GM19099 (cell line): ENCODE measurements at regions not wholly inside any gene's neighbourhood (a gene's known extent, or its start where the extent isn't known, plus 50 kb on each side); places are given as distances from the start of the nearest gene placed in this dataset.

Experiments
- POLR2A ChIP-seq: IDR thresholded peaks from 3 replicates; pipeline ENCODE4 v1.6.1; 2011; ENCODE audit warnings: low read depth; ENCODE audit not compliant: insufficient read length; ENCODE audit errors: extremely low read depth

DNA sequence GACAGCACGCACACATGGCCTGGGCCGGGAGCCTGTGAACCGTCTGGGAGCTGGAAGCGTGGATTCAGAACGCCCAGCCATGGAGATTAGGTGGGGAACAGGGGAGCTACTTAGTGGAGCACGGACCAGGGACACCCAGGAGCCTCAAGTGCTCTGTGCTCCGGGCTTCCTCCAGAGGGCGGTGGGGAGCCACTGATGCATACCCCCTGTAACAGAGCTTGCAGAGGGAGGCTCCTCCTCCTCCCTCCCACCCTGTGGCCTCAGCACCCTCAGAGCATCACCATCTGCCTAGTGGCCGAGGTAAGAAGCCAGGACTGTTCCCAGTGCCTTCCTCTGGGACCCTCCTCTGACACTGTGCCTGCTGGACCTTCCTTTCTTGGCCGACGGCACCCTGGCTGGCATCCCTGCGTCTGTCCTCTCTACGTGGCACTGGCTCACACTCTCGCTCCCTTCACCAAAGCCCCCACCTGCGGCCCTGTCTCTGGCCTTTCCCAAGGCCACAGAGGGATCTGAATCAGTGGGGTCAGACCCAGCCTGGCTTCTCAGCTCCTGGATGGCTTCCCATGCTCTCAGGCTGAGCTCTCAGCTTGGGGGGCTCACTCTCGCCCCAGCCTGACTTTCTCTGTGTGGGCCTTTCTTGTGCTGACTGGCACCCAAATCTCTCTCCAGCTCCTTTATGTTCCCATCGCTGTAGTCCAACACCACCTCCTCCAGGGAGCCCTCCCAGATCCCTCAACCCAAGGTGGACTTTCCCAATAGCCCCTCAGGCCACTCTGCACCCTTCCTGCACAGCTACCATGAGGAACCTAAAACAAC, 780.9 kb downstream of the BRD1 start:
- TF ChIP-seq POLR2A, result no peak

DNA sequence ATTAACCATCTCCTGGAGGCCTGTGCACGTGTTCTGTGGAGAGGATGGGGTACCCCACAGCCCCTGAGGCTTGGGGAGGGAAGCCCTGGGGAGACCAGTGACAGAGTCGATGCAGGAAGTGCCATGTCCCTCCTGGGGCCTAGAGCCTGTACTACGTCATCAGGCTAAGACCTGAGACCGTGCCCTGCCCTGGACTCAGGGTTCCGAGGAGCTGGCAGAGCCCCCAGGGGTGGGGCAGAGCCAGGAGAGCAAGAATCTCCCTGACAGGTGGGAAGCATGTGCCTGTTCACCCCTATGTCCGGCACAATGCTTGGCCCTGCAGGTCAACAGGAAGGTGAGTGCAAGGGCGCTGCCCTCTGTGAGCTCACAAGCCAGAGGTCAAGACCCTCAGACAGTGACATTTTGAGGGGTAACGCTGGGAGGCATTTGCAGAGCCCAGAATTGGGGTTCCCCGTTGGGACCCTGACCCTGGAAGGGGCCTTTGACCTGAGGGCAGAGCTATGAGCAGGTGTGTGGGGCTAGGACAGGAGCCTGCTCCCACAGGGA, 781.6 kb downstream of the BRD1 start:
- no peak for TF ChIP-seq POLR2A

DNA sequence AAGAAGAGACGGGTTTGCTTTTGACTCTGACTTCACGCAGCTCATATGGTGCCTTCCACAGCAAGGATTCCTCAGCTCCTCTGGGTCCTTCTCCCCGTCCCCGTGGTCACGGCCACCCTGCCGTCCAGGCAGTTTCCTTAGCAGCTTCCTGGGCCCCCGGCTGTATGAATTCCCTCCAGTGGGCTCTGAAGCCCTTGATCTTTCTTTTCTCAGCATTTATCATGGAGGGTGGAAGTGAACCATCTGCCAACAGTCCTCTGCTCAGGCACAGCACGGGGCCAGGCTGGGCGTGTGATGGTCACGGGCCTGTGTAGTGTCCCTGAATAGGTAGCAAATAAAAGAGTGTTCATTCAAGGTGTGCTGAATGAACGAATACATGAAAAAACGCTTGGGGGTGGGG, 782.4 kb downstream of the BRD1 start:
- no peak for TF ChIP-seq POLR2A

DNA sequence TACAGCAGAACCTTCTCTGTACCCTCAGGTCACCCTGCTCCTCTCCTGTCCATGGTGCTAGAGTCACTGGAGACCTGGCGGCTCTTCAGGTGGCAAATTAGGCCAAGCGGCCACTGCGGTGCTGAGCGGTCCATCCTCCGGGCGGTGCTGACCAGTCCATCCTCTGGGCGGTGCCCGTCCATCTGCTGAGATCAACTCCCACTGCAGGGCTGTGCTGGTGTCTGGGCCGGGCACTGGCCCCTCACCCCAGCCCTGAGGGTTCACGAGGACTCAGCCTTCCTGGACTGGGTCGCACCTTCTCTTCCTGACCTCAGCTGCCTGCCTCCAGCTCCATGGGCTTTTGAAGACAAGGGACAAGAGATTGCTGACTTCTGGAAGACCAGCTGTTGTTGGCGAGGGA, 782.9 kb downstream of the BRD1 start:
- no peak for TF ChIP-seq POLR2A

DNA sequence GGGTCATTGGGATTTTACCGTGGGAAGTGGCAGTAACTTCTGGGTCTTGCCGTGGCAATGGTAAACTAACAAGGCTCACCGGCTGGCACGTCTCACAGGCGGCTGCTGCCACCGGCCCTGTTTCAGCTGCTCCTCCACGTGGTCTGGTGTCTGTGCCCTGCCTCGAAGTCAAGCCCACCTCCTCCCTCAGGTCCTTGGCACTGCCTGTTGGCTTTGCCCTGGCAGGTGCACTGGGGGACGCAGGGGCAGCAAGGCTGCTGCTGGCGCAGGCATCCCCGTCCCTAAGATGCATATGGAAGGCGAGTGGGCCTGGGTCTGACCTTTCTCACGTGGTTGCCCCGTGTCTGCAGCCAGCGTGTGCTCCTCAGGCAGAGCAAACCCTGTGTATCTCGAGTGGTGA, 783.6 kb downstream of the BRD1 start:
- TF ChIP-seq POLR2A, result no peak

DNA sequence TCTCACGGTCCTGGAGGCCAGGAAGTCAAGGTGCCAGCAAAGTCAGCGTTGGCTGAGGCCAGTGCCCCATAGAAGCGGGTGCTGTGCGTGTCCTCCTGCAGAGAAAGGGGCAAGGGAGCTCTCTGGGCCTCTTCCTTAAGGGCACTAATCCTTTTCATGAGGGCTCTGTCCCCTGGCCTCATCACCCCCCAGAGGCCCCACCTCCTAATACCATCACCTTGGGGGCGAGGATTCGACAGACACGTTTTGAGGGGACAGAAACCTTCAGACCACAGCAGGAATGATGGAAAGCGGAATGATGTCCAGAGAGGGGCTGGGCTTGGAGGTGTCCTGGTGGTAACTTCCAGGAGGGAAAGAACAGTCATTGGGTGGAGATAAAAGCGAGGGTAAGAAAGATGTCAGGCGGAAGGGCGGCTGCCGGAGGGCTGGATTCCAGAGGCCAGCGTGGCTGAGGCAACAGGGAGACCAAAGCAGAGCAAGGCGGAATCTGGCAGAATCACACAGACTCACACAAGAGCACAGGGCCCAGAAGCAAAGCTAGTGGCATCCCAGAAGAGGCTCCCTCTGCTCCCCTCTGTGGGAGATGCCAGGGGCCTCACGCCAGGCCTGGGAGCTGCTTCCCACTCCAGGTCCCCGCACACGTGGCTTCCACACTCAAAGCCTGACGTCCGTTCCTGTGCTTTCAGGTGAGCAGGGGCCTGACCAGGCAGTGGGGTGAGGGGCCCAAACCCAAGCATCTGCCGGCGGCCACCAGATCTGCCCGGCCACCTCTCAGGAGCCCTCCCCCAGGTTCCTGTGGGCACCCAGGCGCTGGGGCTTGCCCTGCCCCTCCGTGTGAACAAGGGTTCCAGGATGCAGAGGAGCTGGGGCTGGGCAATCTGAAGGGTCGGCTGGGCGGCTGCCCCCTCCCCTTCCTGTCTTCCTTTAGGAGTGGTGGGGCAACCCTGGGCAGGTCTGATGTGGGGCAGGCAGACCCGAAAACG, 784.5 kb downstream of the BRD1 start:
- TF ChIP-seq POLR2A, result no peak

DNA sequence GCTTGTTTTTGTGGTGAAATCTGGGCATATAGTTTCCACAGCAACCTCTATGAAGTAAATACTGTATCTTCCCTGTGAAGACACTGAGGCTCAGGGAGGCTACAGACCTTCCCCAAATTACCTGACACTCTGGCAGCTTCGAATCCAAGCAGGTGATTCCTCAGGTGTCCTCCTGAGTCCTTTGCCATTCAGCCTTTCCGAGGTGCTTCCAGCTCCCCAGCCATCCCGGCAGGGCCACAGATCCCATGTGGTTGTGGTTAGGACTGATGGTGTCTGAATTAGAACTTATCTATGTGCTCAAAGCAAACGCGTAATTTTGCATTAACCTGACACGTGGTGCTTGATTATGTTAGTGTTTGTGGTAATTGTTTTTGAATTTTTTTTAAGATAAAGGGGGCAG, 785.6 kb downstream of the BRD1 start:
- no peak for TF ChIP-seq POLR2A

DNA sequence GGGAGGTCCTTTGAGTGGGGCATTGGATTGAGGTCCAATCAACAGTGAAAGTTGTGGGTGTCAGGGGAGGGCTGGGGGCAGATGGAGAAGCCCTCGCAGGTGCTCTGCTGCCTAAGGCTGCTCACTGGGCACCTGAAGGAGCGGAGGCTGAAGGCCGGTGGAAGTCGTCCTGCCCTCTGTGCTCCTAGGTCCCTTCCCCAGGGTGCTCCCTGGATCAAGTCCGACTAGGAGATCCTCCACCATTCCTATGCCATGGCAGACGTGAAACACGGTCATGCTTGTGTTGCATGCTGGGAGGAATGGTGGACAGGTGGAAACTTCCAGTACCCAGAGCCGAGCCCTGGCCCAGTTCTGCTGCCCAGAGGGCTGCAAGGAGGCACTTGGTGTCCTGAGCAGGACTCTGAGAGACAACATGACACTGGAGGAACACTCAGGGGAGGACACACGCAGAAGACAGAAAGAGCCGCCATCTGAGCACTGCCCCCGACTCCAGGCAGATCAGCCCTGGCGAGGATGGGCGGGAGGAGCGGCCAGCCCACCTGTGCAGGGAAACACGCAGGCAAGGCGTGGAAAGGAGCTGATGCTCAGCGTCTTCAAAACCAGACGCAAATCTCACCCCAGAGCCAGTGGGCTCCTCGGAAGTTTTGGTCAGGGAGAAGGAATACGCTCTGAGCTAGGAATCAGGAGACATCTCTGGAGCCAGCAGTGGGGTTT, 786.8 kb downstream of the BRD1 start:
- no peak for TF ChIP-seq POLR2A

DNA sequence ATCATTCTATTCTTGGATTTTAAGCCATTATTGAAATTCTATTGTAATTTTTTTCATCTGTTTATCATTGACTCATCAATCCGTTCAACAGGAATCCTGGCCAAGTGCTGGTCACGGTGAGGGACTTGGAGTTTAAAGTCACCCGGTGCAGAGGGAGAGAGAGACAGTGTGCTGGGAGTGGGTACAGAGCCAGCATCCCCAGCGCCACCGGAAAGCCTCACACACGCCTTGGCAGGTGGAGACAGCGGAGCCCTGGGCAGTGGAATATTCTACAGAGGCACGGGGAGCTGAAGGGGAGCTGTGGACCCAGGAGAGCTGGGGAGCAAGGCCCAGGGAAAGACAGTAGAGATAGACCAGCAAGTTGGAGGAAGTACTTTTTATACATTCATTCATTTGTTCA, 787.6 kb downstream of the BRD1 start:
- no peak for TF ChIP-seq POLR2A

DNA sequence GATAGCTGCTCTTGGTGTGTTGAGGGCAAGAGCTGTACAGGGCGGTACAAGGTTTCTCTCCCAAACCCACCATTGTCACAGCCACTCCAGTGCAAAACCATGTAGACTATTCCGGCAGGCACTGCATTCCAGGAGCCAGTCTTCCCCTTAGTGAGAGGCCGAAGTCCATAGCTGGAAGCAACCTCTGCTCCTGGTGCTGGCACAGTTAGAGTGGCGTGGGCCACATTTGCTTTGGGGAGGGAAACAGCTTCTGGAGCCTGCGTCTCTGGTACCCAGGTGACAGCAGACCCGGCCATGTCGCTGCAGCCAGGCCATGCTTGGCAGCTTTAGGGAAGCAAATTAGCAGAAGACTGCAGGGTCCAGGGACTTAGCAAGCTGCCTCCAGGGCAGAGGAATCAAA, 788.0 kb downstream of the BRD1 start:
- TF ChIP-seq POLR2A, result no peak

DNA sequence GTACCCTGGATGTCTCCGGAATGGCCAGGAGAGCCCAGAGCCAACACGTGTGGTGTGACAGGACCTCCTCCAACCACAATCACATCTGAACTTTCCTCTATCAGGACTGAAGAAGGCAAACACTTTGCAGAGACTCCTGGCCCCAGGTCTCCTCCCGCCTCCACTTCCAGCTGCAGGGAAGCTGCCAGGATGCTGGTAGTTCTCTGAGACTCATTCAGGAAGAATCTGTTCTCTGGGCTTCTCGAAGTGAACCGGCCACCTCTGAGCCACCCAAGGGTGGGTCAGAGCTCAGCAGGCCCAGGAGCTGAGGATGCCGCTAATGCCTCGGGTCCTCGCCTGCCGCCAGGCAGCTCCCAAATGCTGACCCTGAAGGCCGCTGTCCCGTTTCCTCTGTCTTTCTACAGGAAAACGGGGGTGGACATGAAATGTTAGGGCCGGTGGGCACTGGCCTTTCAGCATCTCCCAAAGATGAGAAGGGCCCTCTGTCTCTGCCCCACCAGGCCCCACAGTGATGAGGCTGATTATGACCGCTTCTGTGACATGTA, 789.9 kb downstream of the BRD1 start:
- TF ChIP-seq POLR2A, result no peak

DNA sequence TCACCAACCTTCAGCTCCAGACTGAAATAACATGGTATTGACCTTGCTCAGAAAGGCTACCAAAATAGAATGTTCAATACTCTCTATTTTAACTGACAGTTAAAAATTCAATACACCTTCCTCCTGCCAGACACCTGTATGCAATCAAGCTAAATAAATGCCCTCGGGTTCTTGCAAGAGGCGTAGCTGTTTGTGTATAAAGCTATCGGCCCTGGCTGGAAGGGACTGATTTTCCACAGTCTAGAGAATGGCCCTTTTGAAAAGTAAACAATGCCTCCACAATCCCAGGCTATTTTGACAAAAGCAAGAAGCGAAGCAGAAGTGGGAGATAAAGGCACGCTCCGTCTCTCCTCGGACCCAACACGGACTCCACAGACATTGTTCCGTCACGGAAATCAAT, 791.2 kb downstream of the BRD1 start:
- no peak for TF ChIP-seq POLR2A

DNA sequence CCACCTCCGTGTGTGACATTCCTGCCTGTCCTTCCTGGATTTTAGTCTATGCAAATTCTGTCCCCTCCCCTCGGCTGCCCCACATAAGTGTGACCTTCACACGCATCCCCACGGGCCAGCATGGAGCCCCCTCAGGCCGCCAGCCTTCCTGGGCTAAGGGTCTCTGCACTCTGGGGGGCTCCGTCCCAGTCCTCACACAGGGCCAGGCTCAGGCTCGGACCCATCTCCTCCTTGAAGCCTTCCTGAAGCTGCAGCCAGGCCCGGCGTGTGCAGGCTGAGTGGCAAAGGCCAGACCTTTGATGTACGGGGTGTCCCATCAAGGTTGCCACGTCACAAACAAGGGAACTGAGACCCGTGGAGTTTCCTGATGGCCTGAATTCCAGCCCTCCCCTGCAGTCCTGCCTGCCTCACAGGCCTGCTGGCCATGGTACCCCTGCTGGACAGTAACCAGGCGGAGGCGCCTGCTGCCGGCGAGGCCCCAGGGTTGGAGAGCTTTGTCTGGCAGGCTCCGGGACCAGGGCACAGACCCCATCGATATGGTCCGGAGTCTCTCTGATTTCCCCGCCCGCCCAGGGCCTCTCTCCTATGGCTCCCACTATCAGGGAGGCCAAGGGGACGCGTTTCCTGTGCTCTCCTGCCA, 791.7 kb downstream of the BRD1 start:
- no peak for TF ChIP-seq POLR2A
